ENCODE measurements at regions not wholly inside any gene's neighbourhood (a gene's known extent, or its start where the extent isn't known, plus 50 kb on each side); places are given as distances from the start of the nearest gene placed in this dataset.

DNA sequence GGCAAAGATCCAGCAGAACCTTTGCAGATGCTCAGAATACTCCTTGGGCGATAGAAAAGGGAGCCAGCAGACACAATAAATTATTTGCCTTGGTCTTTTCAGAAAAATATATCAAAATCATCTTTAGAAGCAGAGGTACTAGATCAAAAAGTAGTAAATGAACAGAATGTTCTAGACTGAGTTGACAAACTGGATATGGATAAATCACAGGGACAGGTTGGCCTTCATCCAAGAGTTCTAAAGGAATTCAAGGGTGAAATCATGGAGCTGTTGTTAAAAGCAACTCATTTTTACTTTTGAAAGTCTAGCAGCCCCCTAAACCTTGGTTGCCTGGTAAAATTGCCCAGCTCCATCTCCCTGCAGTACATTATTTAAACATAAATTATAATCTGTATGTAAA, 99.1 kb downstream of the PLCE1 start:
- no peaks in the 10 kb centered on the region for H3K4me1 ChIP-seq (ENCODE audit: insufficient read depth, low read length, poor library complexity, severe bottlenecking)
- intact Hi-C loops (cut with micrococcal nuclease; ENCODE audit: unreplicated experiment): no loop called here
- no TSS peak for BruUV-seq (replicated peaks)
- H3K27me3 ChIP-seq (replicated peaks; ENCODE audit: insufficient read depth, low read depth, low read length, poor library complexity): no peaks in the 10 kb centered on the region
- no peaks in the 10 kb centered on the region for H3K9me3 ChIP-seq (ENCODE audit: low read depth, low read length, poor library complexity, severe bottlenecking)
- TF ChIP-seq EZH2 (IDR thresholded peaks at IDR 0.05; ENCODE audit: borderline replicate concordance, low read depth, low read length, poor library complexity, severe bottlenecking): no peak
- TF ChIP-seq, protein P1, sequence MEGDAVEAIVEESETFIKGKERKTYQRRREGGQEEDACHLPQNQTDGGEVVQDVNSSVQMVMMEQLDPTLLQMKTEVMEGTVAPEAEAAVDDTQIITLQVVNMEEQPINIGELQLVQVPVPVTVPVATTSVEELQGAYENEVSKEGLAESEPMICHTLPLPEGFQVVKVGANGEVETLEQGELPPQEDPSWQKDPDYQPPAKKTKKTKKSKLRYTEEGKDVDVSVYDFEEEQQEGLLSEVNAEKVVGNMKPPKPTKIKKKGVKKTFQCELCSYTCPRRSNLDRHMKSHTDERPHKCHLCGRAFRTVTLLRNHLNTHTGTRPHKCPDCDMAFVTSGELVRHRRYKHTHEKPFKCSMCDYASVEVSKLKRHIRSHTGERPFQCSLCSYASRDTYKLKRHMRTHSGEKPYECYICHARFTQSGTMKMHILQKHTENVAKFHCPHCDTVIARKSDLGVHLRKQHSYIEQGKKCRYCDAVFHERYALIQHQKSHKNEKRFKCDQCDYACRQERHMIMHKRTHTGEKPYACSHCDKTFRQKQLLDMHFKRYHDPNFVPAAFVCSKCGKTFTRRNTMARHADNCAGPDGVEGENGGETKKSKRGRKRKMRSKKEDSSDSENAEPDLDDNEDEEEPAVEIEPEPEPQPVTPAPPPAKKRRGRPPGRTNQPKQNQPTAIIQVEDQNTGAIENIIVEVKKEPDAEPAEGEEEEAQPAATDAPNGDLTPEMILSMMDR (conservative IDR thresholded peaks at IDR 0.05; ENCODE audit: low read depth, low read length): no peak
- DNase-seq (ENCODE audit: low spot score): no peak
- CTCF ChIA-PET: no interaction called here
- H3K36me3 ChIP-seq (ENCODE audit: insufficient read depth, low read length, poor library complexity, severe bottlenecking): no peaks in the 10 kb centered on the region
- no peak overlapping the region for H3K4me3 ChIP-seq (ENCODE audit: low read depth, low read length, poor library complexity, severe bottlenecking)
- POLR2A ChIA-PET (ENCODE audit: low non-redundant PET): no interaction called here
- H3K27ac ChIP-seq (ENCODE audit: low read depth, low read length, poor library complexity, severe bottlenecking): no peak overlapping the region

DNA sequence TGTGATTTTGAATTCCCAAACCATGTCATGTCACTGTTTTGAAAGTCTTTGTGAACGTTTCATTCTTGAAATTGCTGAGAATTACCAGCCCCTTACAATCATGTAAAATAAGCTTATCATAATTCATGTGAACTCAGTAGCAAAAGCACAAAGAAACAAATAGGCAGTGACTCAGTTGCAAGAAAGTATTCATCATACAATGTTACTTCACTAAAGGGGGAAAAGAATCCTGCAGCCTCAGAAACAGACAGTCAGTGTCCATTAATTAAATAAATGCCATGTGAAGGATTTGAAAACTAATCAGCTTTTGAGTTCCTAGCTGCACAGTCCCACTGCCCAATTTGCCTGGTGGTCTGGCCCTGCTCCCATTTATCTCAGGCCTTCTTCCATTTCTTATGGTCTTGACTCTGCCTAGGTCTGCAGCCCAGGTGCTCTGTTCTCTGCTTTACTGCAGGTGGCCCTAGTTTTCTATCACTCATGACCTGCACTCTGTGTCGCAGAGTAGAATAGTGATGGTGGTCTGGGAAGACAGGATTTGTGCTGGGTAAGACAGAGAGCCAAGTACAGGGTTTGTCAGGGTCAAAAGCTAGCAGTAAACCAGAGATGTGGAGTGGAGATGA, 99.7 kb downstream of the PLCE1 start:
- H3K27ac ChIP-seq (ENCODE audit: low read depth, low read length, poor library complexity, severe bottlenecking): no peak overlapping the region
- TF ChIP-seq EZH2 (IDR thresholded peaks at IDR 0.05; ENCODE audit: borderline replicate concordance, low read depth, low read length, poor library complexity, severe bottlenecking): no peak
- TF ChIP-seq, protein P1 (conservative IDR thresholded peaks at IDR 0.05; ENCODE audit: low read depth, low read length): no peak
- ChIA-PET CTCF (no interaction called here), POLR2A (ENCODE audit: low non-redundant PET) (no interaction called here)
- intact Hi-C loops (cut with micrococcal nuclease; ENCODE audit: unreplicated experiment): no loop called here
- no peak for DNase-seq (ENCODE audit: low spot score)
- no peaks in the 10 kb centered on the region for H3K27me3 ChIP-seq (replicated peaks; ENCODE audit: insufficient read depth, low read depth, low read length, poor library complexity)
- H3K4me3 ChIP-seq (ENCODE audit: low read depth, low read length, poor library complexity, severe bottlenecking): no peak overlapping the region
- H3K9me3 ChIP-seq (ENCODE audit: low read depth, low read length, poor library complexity, severe bottlenecking): no peaks in the 10 kb centered on the region
- H3K4me1 ChIP-seq (ENCODE audit: insufficient read depth, low read length, poor library complexity, severe bottlenecking): no peaks in the 10 kb centered on the region
- H3K36me3 ChIP-seq (ENCODE audit: insufficient read depth, low read length, poor library complexity, severe bottlenecking): no peaks in the 10 kb centered on the region
- no TSS peak for BruUV-seq (replicated peaks)

DNA sequence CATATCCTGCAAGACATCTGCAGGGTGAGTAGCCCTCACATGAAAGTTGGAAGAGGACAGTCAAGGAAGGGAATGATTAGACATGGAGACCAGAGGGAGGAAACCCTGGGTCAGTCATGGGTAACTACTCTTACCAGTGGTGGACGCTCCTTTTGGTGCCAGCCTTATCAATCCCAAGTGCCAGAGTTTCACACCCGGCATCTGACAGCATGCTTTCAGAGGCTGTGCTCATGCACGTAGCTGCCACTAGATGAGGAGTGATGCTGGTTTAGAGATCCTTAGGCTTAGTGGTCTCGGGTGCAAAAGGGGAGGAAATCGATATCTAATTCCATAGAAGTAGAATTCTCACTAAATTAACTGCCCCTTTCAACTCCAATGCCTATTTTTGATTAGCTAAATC, 100.8 kb downstream of the PLCE1 start:
- POLR2A ChIA-PET (ENCODE audit: low non-redundant PET): no interaction called here
- DNase-seq (ENCODE audit: low spot score): no peak
- TF ChIP-seq, protein P1 (conservative IDR thresholded peaks at IDR 0.05; ENCODE audit: low read depth, low read length): no peak
- TF ChIP-seq EZH2 (IDR thresholded peaks at IDR 0.05; ENCODE audit: borderline replicate concordance, low read depth, low read length, poor library complexity, severe bottlenecking): no peak
- Histone ChIP-seq H3K4me3 (ENCODE audit: low read depth, low read length, poor library complexity, severe bottlenecking) (no peak overlapping the region), H3K9me3 (ENCODE audit: low read depth, low read length, poor library complexity, severe bottlenecking) (no peaks in the 10 kb centered on the region), H3K27ac (ENCODE audit: low read depth, low read length, poor library complexity, severe bottlenecking) (no peak overlapping the region), H3K4me1 (ENCODE audit: insufficient read depth, low read length, poor library complexity, severe bottlenecking) (no peaks in the 10 kb centered on the region), H3K36me3 (ENCODE audit: insufficient read depth, low read length, poor library complexity, severe bottlenecking) (no peaks in the 10 kb centered on the region), H3K27me3 (replicated peaks; ENCODE audit: insufficient read depth, low read depth, low read length, poor library complexity) (no peaks in the 10 kb centered on the region)
- BruUV-seq (replicated peaks): no TSS peak
- intact Hi-C loops (cut with micrococcal nuclease; ENCODE audit: unreplicated experiment): no loop called here
- CTCF ChIA-PET: no interaction called here
